Upper lobe of right lung (tissue), 1 donor: ENCODE measurements at regions not wholly inside any gene's neighbourhood (a gene's known extent, or its start where the extent isn't known, plus 50 kb on each side); places are given as distances from the start of the nearest gene placed in this dataset.

Experiments
- ATAC-seq: fragments of 200-7000 bp; cut with Tn5 transposase; one replicate; pipeline ENCODE4 v1.9.1; 2020; ENCODE audit warnings: mild to moderate bottlenecking, moderate library complexity
- DNase-seq: peaks from one replicate; pipeline ENCODE4 v3.0.0-alpha.2; 2020
- H3K27ac ChIP-seq: fragments of 200-600 bp; one replicate; pipeline ENCODE4 v1.8.0; 2022
- H3K27me3 ChIP-seq: fragments of 200-600 bp; one replicate; pipeline ENCODE4 v1.8.0; 2022; ENCODE audit warnings: mild to moderate bottlenecking
- H3K36me3 ChIP-seq: fragments of 200-600 bp; one replicate; pipeline ENCODE4 v1.8.0; 2022
- H3K4me1 ChIP-seq: fragments of 200-600 bp; one replicate; pipeline ENCODE4 v1.8.0; 2022
- H3K4me3 ChIP-seq: fragments of 200-600 bp; one replicate; pipeline ENCODE4 v1.8.0; 2022; ENCODE audit warnings: mild to moderate bottlenecking
- H3K9me3 ChIP-seq: fragments of 200-600 bp; one replicate; pipeline ENCODE4 v1.8.0; 2022
- intact Hi-C: fragments of 100-400 bp; cut with DNase I; formaldehyde crosslinking; loops from one replicate; pipeline ENCODE4 v1.11.0; 2022
- TF ChIP-seq, protein P1 (sequence below): fragments of 200-600 bp; IDR thresholded peaks from one replicate; pipeline ENCODE4 v1.8.0; 2022; ENCODE audit warnings: antibody characterized with exemption
- donor health status: DM: no; HTN: yes; CAD: no; lungs with severe emphysema.

DNA sequence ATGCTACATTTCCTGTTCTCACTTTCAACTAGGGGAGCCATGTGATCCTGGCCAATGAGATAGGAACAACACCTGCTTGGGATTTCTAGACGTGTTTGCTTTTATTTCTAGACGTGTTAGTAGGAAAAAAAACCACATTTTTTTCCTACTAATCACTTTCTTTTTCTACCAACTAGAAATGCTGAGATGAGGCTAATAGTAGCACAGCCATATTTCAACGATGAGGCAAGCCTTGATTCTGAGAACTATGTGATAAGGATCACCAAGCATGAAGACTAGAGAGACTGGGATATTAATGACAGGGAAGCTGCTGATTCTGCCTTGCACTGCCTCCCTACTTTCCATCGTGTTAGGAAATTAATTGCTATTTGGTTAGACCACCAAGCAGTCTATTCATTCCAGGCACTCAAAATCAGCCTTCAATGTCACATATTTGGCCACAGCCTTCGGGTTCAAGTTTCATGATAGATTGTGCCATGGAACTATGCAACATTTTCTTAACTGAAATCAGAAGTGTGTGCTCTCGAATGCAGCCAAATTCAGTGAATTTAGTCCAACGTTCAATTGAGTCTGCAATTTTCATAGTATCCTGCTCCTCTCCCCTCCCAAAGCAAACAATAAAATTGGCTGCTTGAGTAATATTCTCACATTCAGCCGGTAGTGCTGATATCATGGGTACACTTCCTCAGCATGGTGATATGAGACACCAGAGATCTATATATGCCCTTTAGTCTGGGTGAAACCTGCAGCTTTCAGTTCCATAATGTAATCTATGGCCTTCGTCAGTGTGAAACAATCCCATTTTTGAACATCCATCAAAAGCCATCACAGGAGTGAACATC lies 98.1 kb downstream of the GPR37 start:
- Histone ChIP-seq H3K27me3 (no peaks in the 10 kb centered on the region), H3K4me3 (no peak overlapping the region), H3K4me1 (no peaks in the 10 kb centered on the region), H3K27ac (no peak overlapping the region), H3K9me3 (no peaks in the 10 kb centered on the region), H3K36me3 (no peaks in the 10 kb centered on the region)
- TF ChIP-seq, protein P1, sequence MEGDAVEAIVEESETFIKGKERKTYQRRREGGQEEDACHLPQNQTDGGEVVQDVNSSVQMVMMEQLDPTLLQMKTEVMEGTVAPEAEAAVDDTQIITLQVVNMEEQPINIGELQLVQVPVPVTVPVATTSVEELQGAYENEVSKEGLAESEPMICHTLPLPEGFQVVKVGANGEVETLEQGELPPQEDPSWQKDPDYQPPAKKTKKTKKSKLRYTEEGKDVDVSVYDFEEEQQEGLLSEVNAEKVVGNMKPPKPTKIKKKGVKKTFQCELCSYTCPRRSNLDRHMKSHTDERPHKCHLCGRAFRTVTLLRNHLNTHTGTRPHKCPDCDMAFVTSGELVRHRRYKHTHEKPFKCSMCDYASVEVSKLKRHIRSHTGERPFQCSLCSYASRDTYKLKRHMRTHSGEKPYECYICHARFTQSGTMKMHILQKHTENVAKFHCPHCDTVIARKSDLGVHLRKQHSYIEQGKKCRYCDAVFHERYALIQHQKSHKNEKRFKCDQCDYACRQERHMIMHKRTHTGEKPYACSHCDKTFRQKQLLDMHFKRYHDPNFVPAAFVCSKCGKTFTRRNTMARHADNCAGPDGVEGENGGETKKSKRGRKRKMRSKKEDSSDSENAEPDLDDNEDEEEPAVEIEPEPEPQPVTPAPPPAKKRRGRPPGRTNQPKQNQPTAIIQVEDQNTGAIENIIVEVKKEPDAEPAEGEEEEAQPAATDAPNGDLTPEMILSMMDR: no peak
- no peak for DNase-seq
- no peak for ATAC-seq
- intact Hi-C loops: no loop called here

DNA sequence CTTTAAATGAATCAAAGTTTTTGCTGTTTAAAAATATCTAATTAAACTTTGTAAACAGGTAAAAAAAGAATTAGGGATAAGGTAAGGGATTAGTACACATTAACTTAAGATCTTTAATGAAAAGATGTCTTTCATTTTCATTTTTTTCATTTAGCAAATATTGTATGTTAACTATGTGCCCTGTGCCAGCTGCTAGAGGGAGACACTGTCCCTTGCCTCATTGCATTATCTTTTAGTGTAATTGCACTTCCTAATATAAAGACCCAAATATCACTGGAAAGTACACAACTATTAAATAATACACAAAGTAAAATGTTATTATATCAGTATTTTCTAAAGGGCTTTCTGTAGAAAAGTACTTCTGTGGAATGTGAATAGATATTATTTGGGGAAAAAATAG lies 102.7 kb downstream of the GPR37 start:
- H3K36me3 ChIP-seq: no peaks in the 10 kb centered on the region
- H3K4me3 ChIP-seq: no peak overlapping the region
- DNase-seq (no peak), ATAC-seq (no peak)
- no peaks in the 10 kb centered on the region for H3K9me3 ChIP-seq
- TF ChIP-seq, protein P1: no peak
- H3K4me1 ChIP-seq: no peaks in the 10 kb centered on the region
- H3K27me3 ChIP-seq: no peaks in the 10 kb centered on the region
- intact Hi-C loops: no loop called here
- H3K27ac ChIP-seq: no peak overlapping the region

DNA sequence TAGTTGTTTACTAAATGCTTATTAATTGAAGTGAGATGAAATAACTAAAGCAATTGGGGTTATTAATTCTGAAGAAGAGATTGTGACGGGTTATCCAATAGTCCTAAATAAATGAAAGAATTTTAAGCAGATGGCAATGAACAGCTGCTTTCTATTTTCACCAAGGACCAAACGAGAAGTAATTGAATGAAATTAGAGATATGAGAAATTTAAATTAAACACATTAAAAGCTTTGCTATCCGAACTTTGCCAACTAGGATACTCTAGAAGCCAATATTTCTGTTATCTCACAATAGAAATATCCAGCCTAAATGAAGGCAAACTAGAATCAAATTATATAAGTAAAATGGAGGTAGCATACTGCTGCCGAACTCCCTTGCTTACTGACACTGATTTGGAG lies 103.2 kb downstream of the GPR37 start:
- Histone ChIP-seq H3K4me1 (no peaks in the 10 kb centered on the region), H3K9me3 (no peaks in the 10 kb centered on the region), H3K4me3 (no peak overlapping the region), H3K27ac (no peak overlapping the region), H3K36me3 (no peaks in the 10 kb centered on the region), H3K27me3 (no peaks in the 10 kb centered on the region)
- intact Hi-C loops: no loop called here
- TF ChIP-seq, protein P1: no peak
- DNase-seq: no peak
- no peak for ATAC-seq

DNA sequence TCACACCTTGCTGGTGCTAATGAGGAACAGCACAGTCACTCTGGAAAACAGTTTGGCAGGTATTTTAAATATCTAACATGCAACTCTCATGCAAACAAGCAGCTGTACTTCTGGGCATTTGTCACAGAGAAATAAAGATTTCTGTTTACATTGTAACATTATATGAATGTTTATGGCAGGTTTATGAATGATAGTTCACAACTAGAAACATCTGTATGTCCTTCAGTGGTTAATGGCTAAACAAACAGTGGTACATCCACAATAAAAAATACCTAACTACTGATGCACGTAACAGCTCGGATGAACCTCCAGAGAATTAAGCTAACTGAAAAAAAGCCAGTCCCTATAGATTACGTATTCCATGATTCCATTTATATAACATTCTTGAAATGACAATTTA lies 109.6 kb downstream of the GPR37 start:
- Histone ChIP-seq H3K4me3 (no peak overlapping the region), H3K4me1 (no peaks in the 10 kb centered on the region), H3K9me3 (no peaks in the 10 kb centered on the region), H3K36me3 (no peaks in the 10 kb centered on the region), H3K27me3 (no peaks in the 10 kb centered on the region), H3K27ac (no peak overlapping the region)
- no peak for ATAC-seq
- DNase-seq: no peak
- TF ChIP-seq, protein P1: no peak
- intact Hi-C loops: no loop called here

DNA sequence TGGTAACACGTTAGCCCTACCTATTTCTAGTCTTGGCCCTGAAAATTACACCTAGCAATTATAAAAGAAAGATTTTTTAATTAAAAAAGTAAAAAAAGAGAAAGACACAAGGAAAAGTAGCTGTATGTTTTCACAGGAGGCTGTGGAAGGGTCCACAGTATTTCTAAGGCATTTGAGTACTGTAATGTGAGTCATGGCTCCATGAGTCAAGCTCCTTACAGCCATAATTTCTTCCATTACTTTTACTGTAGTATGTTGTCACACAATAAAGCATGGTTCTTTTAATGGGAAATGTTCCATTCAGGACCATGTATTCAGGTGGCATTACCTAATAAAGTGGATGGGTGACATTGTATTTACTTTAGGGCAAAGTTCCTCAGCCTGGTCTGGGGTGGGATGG lies 113.4 kb downstream of the GPR37 start:
- no peaks in the 10 kb centered on the region for H3K9me3 ChIP-seq
- H3K27ac ChIP-seq: no peak overlapping the region
- H3K4me1 ChIP-seq: no peaks in the 10 kb centered on the region
- H3K36me3 ChIP-seq: no peaks in the 10 kb centered on the region
- H3K27me3 ChIP-seq: no peaks in the 10 kb centered on the region
- ATAC-seq: no peak
- intact Hi-C loops: no loop called here
- TF ChIP-seq, protein P1: no peak
- no peak overlapping the region for H3K4me3 ChIP-seq
- DNase-seq: no peak
